Caco-2 (cell line): ENCODE measurements at regions not wholly inside any gene's neighbourhood (a gene's known extent, or its start where the extent isn't known, plus 50 kb on each side); places are given as distances from the start of the nearest gene placed in this dataset.

ENCODE experiments used
- BruUV-seq: library from RNA; stranded (reverse); fragments of 400-500 nt; replicated peaks from 2 replicates; lab custom pipeline; 2021; lab: Mats Ljungman, UMichigan
- CTCF ChIA-PET: fragments of 300-600 bp; sonication (Branson Sonifier 250); formaldehyde crosslinking; loops from one replicate; lab custom pipeline; 2022; ENCODE audit warnings: antibody characterized with exemption; lab: Charles Lee
- POLR2A ChIA-PET: fragments of 300-600 bp; sonication (Branson Sonifier 250); formaldehyde crosslinking; loops from one replicate; lab custom pipeline; 2022; ENCODE audit warnings: antibody characterized with exemption; lab: Charles Lee
- DNase-seq, 2 experiments: peaks; one replicate each; pipeline versions ENCODE4 v3.0.0 to v3.0.0-alpha.2; 2020 to 2022
- H3K27me3 ChIP-seq: replicated peaks from 2 replicates; pipeline ENCODE4 v1.6.0; 2011; ENCODE audit warnings: low read length; ENCODE audit not compliant: control insufficient read depth, insufficient read depth
- H3K36me3 ChIP-seq: 2 replicates; pipeline ENCODE4 v1.5.1; 2011; ENCODE audit warnings: low read length; ENCODE audit not compliant: control insufficient read depth, insufficient read depth
- H3K4me1 ChIP-seq: fragments of 250-450 bp; sonication (Bioruptor Pico); 2 replicates; pipeline ENCODE4 v1.5.1; 2020; ENCODE audit warnings: mild to moderate bottlenecking
- H3K4me3 ChIP-seq: 2 replicates; pipeline ENCODE4 v1.5.1; 2011; ENCODE audit warnings: low read depth, mild to moderate bottlenecking, control low read depth, low read length
- H3K9me3 ChIP-seq: fragments of 250-450 bp; sonication (Bioruptor Pico); 2 replicates; pipeline ENCODE4 v1.5.1; 2020; ENCODE audit warnings: mild to moderate bottlenecking, moderate library complexity
- H3K27ac Mint-ChIP-seq: one replicate; pipeline ENCODE4 v1.8.0; 2022; ENCODE audit warnings: mixed read lengths; ENCODE audit not compliant: unreplicated experiment
- H3K27me3 Mint-ChIP-seq: one replicate; pipeline ENCODE4 v1.8.0; 2022; ENCODE audit warnings: mixed read lengths; ENCODE audit not compliant: insufficient read depth, unreplicated experiment
- H3K36me3 Mint-ChIP-seq: one replicate; pipeline ENCODE4 v1.8.0; 2022; ENCODE audit warnings: mild to moderate bottlenecking, mixed read lengths; ENCODE audit not compliant: insufficient read depth, unreplicated experiment
- H3K4me1 Mint-ChIP-seq: one replicate; pipeline ENCODE4 v1.8.0; 2022; ENCODE audit warnings: low read depth, mixed read lengths; ENCODE audit not compliant: unreplicated experiment
- H3K4me3 Mint-ChIP-seq: one replicate; pipeline ENCODE4 v1.8.0; 2022; ENCODE audit warnings: mild to moderate bottlenecking, moderate library complexity, mixed read lengths; ENCODE audit not compliant: unreplicated experiment
- H3K9me3 Mint-ChIP-seq: one replicate; pipeline ENCODE4 v1.8.0; 2022; ENCODE audit warnings: mixed read lengths; ENCODE audit not compliant: unreplicated experiment
- CTCF ChIP-seq, 2 experiments: fragments of 200-600 bp in 1 of 2; IDR thresholded peaks; 1 replicate in 1 of 2; 2 replicates in 1 of 2; pipeline versions ENCODE4 v1.5.1 to v1.8.0; 2011 to 2022; ENCODE audit warnings: antibody characterized with exemption in 1 of 2, control low read depth in 1 of 2, inconsistent platforms in 1 of 2, low read depth in 1 of 2, low read length in 1 of 2, mild to moderate bottlenecking in 1 of 2, moderate library complexity in 1 of 2; ENCODE audit not compliant: insufficient read depth in 1 of 2, severe bottlenecking in 1 of 2, unreplicated experiment in 1 of 2
- intact Hi-C: fragments of 100-400 bp; cut with micrococcal nuclease; formaldehyde crosslinking; loops from one replicate; pipeline ENCODE4 v1.10.0; 2022; ENCODE audit not compliant: unreplicated experiment

GRCh38 chr7:25834050-25834449, 317.9 kb upstream of the NFE2L3 start:
- Histone ChIP-seq H3K4me3 (no peak overlapping the region), H3K4me1 (no peaks in the 10 kb centered on the region), H3K27me3 (no peaks in the 10 kb centered on the region), H3K36me3 (no peaks in the 10 kb centered on the region), H3K9me3 (no peaks in the 10 kb centered on the region)
- H3K4me3 Mint-ChIP-seq: no peak overlapping the region
- BruUV-seq: no TSS peak
- intact Hi-C loops: no loop called here
- H3K36me3 Mint-ChIP-seq: no peaks in the 10 kb centered on the region
- peaks cover 3% of the 10 kb centered on the region for H3K9me3 Mint-ChIP-seq
- no peak overlapping the region for H3K27ac Mint-ChIP-seq
- CTCF ChIA-PET: no interaction called here
- H3K27me3 Mint-ChIP-seq: peaks cover 19% of the 10 kb centered on the region
- POLR2A ChIA-PET: no interaction called here
- no peak for TF ChIP-seq CTCF (IDR thresholded peaks at IDR 0.05; ENCODE audit: insufficient read depth in 1 of 2, low read depth in 1 of 2, low read length in 1 of 2, severe bottlenecking in 1 of 2, unreplicated experiment in 1 of 2)
- peaks cover 9% of the 10 kb centered on the region for H3K4me1 Mint-ChIP-seq
- DNase-seq: no peak

GRCh38 chr7:25835197-25835596, 316.8 kb upstream of the NFE2L3 start:
- Histone ChIP-seq H3K27me3 (no peaks in the 10 kb centered on the region), H3K36me3 (no peaks in the 10 kb centered on the region), H3K4me3 (no peak overlapping the region), H3K9me3 (no peaks in the 10 kb centered on the region), H3K4me1 (no peaks in the 10 kb centered on the region)
- ChIA-PET CTCF (no interaction called here), POLR2A (no interaction called here)
- H3K27me3 Mint-ChIP-seq: peaks cover 17% of the 10 kb centered on the region
- H3K9me3 Mint-ChIP-seq: peaks cover 9% of the 10 kb centered on the region
- no peak overlapping the region for H3K27ac Mint-ChIP-seq
- no peaks in the 10 kb centered on the region for H3K36me3 Mint-ChIP-seq
- H3K4me1 Mint-ChIP-seq: peaks cover 13% of the 10 kb centered on the region
- no peak for DNase-seq
- BruUV-seq: no TSS peak
- TF ChIP-seq CTCF (IDR thresholded peaks at IDR 0.05; ENCODE audit: insufficient read depth in 1 of 2, low read depth in 1 of 2, low read length in 1 of 2, severe bottlenecking in 1 of 2, unreplicated experiment in 1 of 2): no peak
- no peak overlapping the region for H3K4me3 Mint-ChIP-seq
- intact Hi-C loops: no loop called here

- no TSS peak for BruUV-seq
- CTCF ChIA-PET: interaction anchor here (1.1 to 1.3 kb wide), 2 partner anchors 13 to 15 kb away, joined by 4 to 5 read pairs; no protein-coding TSS in a partner anchor
- no peaks in the 10 kb centered on the region for H3K36me3 ChIP-seq
- H3K9me3 ChIP-seq: no peaks in the 10 kb centered on the region
- intact Hi-C loops: no loop called here
- POLR2A ChIA-PET: no interaction called here
- H3K27me3 ChIP-seq: no peaks in the 10 kb centered on the region
- Mint-ChIP-seq H3K9me3 (peaks cover 9% of the 10 kb centered on the region), H3K36me3 (no peaks in the 10 kb centered on the region), H3K4me1 (peaks cover 6% of the 10 kb centered on the region), H3K4me3 (no peak overlapping the region), H3K27ac (no peak overlapping the region), H3K27me3 (peaks cover 7% of the 10 kb centered on the region)
- peak; percentile 32 to 69 for TF ChIP-seq CTCF (IDR thresholded peaks at IDR 0.05; ENCODE audit: insufficient read depth in 1 of 2, low read depth in 1 of 2, low read length in 1 of 2, severe bottlenecking in 1 of 2, unreplicated experiment in 1 of 2)
- DNase-seq: peak in 1 of 2 experiments; percentile 29
- H3K4me3 ChIP-seq: no peak overlapping the region
- no peaks in the 10 kb centered on the region for H3K4me1 ChIP-seq
Measured at GRCh38 chr7:25839084-25839769, 312.8 kb upstream of the NFE2L3 start.
